ENCODE measurements at regions not wholly inside any gene's neighbourhood (a gene's known extent, or its start where the extent isn't known, plus 50 kb on each side); places are given as distances from the start of the nearest gene placed in this dataset.
"Not testable (repeated sequence)": the region's sequence is repeated elsewhere in the genome, so short reads cannot be mapped to it uniquely, and the experiment has no call there.

GRCh38 chr18:64734063-64734462 lies 585.2 kb upstream of the LINC00305 start:
- intact Hi-C loops (cut with DNase I), result no loop called here
- DNase-seq (ENCODE audit: extremely low spot score), result no peak
- WGBS, result 95% methylated on average over 2 of the region's 2 CpGs
- Histone ChIP-seq H3K4me1 (no peaks in the 10 kb centered on the region), H3K27ac (replicated peaks in 1 of 4) (no peak overlapping the region), H3K9me3 (no peaks in the 10 kb centered on the region), H3K4me3 (no peak overlapping the region), H3K36me3 (no peaks in the 10 kb centered on the region), H3K27me3 (no peaks in the 10 kb centered on the region)
- TF ChIP-seq POLR2A (IDR thresholded peaks at IDR 0.05; ENCODE audit: low read depth), result no peak
- TF ChIP-seq POLR2AphosphoS5 (IDR thresholded peaks at IDR 0.05), result no peak
- TF ChIP-seq CTCF (IDR thresholded peaks at IDR 0.05), result no peak
- no peak for TF ChIP-seq EP300 (IDR thresholded peaks at IDR 0.05)

DNA sequence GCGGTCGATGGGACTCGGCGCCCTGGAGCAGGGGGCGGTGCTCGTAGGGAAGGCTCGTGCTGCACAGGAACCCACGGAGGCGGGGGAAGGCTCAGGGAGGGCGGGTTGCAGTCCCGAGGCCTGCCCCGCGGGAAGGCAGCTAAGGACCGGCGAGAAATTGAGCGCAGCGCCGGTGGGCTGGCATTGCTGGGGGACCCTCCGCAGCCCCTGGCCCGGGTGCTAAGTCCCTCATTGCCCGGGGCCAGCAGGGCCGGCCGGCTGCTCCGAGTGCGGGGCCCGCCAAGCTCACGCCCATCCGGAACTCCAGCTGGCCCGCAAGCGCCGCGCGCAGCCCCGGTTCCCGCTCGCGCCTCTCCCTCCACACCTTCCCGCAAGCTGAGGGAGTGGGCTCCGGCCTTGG lies 576.8 kb upstream of the LINC00305 start:
- intact Hi-C loops (cut with DNase I), result not testable (repeated sequence)

DNA sequence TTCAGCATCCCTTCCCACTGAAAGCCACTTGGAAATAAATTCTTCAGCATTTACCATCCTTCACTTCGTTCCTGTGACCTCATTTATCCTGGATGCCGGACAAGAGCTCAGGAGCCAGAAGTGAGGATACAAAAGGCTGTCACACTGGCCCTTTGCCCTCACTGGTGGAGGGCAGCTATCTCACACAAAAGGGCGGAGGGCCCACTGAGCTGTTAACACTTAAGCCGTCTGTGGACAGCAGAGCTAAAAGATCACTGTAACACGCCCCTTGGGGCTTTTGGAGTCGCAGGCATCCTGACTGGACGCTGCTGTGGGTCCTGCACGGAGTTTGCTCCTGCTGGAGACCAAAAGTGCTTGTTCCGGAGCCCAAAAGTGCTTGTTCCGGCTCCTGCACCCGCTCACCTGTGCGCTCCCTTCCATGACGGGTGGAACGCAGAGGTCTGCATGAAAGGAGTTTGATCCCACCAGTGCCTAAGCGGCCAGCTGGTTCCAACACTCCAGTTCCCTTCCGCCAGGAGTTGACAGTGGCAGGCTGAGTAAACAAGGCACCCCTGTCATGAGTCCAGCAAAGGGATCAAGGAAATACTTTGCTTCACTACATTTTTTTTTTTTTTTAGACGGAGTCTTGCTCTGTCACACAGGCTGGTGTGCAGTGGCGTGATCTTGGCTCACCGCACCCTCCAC lies 572.0 kb upstream of the LINC00305 start:
- TF ChIP-seq EP300 (IDR thresholded peaks at IDR 0.05), result no peak
- no peak for TF ChIP-seq CTCF (IDR thresholded peaks at IDR 0.05)
- TF ChIP-seq POLR2A (IDR thresholded peaks at IDR 0.05; ENCODE audit: low read depth), result no peak
- TF ChIP-seq POLR2AphosphoS5 (IDR thresholded peaks at IDR 0.05), result no peak
- Histone ChIP-seq H3K4me3 (no peak overlapping the region), H3K4me1 (no peaks in the 10 kb centered on the region), H3K9me3 (no peaks in the 10 kb centered on the region), H3K36me3 (no peaks in the 10 kb centered on the region), H3K27ac (replicated peaks in 1 of 4) (no peak overlapping the region), H3K27me3 (no peaks in the 10 kb centered on the region)
- intact Hi-C loops (cut with DNase I), result no loop called here
- no peak for DNase-seq (ENCODE audit: extremely low spot score)
- 73% methylated on average over 14 of the region's 19 CpGs for WGBS

More for the DNA sequence above, 576.8 kb upstream of the LINC00305 start:
- not testable (repeated sequence) for H3K4me3 ChIP-seq; H3K27me3 ChIP-seq; H3K4me1 ChIP-seq; DNase-seq (ENCODE audit: extremely low spot score); H3K27ac ChIP-seq (replicated peaks in 1 of 4); H3K9me3 ChIP-seq; H3K36me3 ChIP-seq
- 98% methylated on average over 31 of the region's 39 CpGs for WGBS

DNA sequence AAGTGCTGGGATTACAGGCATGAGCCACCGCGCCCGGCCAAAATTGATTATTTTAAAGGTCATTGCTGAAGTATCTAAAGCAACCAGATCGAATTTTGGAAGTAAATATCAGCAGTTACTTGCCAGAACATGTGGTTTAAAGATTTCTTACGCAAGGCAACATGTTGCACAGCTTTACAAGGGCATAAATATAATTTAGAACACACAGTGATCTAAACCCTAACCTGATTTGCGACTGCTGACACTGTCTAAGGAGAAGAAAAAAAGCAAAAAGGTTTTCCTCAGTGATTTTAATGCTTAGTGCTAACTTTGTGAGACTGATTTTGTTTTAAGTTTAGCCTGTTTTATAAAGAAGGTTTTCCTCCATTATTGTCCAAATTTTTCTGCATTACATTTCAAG lies 569.9 kb upstream of the LINC00305 start:
- no peaks in the 10 kb centered on the region for H3K36me3 ChIP-seq

DNA sequence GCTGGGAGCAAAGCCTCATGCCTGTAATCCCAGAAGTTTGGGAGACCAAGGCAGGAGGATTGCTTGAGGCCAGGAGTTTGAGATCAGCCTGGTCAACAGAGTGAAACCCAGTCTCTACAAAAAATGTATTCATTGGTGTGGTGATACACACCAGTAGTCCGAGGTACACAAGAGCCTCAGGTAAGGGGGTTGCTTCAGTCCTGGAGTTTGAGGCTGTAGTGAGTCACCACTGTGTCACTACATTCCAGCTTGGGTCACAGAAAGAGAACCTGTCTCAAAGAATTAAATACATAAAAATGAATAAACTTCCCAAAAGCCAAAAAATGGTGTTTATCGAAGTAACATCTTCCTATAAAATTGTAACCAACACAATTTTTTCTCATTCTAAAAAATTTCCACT lies 568.1 kb upstream of the LINC00305 start:
- 98% methylated on average over 2 of the region's 2 CpGs for WGBS
- Histone ChIP-seq H3K9me3 (no peaks in the 10 kb centered on the region), H3K36me3 (no peaks in the 10 kb centered on the region), H3K4me1 (no peaks in the 10 kb centered on the region), H3K27me3 (no peaks in the 10 kb centered on the region), H3K27ac (replicated peaks in 1 of 4) (no peak overlapping the region), H3K4me3 (no peak overlapping the region)
- intact Hi-C loops (cut with DNase I), result no loop called here
- TF ChIP-seq CTCF (IDR thresholded peaks at IDR 0.05) (no peak), EP300 (IDR thresholded peaks at IDR 0.05) (no peak), POLR2AphosphoS5 (IDR thresholded peaks at IDR 0.05) (no peak), POLR2A (IDR thresholded peaks at IDR 0.05; ENCODE audit: low read depth) (no peak)
- DNase-seq (ENCODE audit: extremely low spot score), result no peak

More for the DNA sequence above, 569.9 kb upstream of the LINC00305 start:
- WGBS, result 88% methylated on average over 6 of the region's 6 CpGs
- Histone ChIP-seq H3K27ac (replicated peaks in 1 of 4) (no peak overlapping the region), H3K27me3 (no peaks in the 10 kb centered on the region), H3K4me3 (no peak overlapping the region), H3K9me3 (no peaks in the 10 kb centered on the region), H3K4me1 (no peaks in the 10 kb centered on the region)
- no peak for TF ChIP-seq POLR2AphosphoS5 (IDR thresholded peaks at IDR 0.05)
- TF ChIP-seq CTCF (IDR thresholded peaks at IDR 0.05), result no peak
- TF ChIP-seq POLR2A (IDR thresholded peaks at IDR 0.05; ENCODE audit: low read depth), result no peak
- TF ChIP-seq EP300 (IDR thresholded peaks at IDR 0.05), result no peak
- DNase-seq (ENCODE audit: extremely low spot score), result no peak
- intact Hi-C loops (cut with DNase I), result no loop called here

All from esophagus muscularis mucosa (tissue), 4 donors.